Neuronal stem cell (in vitro differentiated cells): ENCODE measurements at regions not wholly inside any gene's neighbourhood (a gene's known extent, or its start where the extent isn't known, plus 50 kb on each side); places are given as distances from the start of the nearest gene placed in this dataset.

Source experiments
- DNase-seq: peaks from one replicate; pipeline ENCODE4 v3.0.0-alpha.2; 2013; ENCODE audit warnings: low spot score
- H2AFZ ChIP-seq: one replicate; pipeline ENCODE4 v1.6.1; 2013; ENCODE audit warnings: mild to moderate bottlenecking, low read length, inconsistent platforms
- H2AK5ac ChIP-seq: 2 replicates; pipeline ENCODE4 v1.6.1; 2013; ENCODE audit warnings: low read depth, mild to moderate bottlenecking, inconsistent platforms, low read length, moderate library complexity, mixed read lengths
- H2BK120ac ChIP-seq: 2 replicates; pipeline ENCODE4 v1.6.1; 2013; ENCODE audit warnings: low read depth, mild to moderate bottlenecking, inconsistent platforms, low read length, moderate library complexity, mixed read lengths
- H2BK12ac ChIP-seq: one replicate; pipeline ENCODE4 v1.6.1; 2013; ENCODE audit warnings: low read length, inconsistent platforms
- H2BK15ac ChIP-seq: 2 replicates; pipeline ENCODE4 v1.6.1; 2013; ENCODE audit warnings: mild to moderate bottlenecking, low read length, inconsistent platforms, mixed read lengths
- H2BK5ac ChIP-seq: one replicate; pipeline ENCODE4 v1.6.1; 2013; ENCODE audit warnings: inconsistent platforms, mild to moderate bottlenecking, low read length, moderate library complexity
- H3K14ac ChIP-seq: one replicate; pipeline ENCODE4 v1.6.1; 2013; ENCODE audit warnings: low read length, inconsistent platforms
- H3K18ac ChIP-seq: 2 replicates; pipeline ENCODE4 v1.6.1; 2013; ENCODE audit warnings: low read length, inconsistent platforms
- H3K23ac ChIP-seq: 2 replicates; pipeline ENCODE4 v1.6.1; 2013; ENCODE audit warnings: low read depth, mild to moderate bottlenecking, mixed read lengths, low read length, inconsistent platforms; ENCODE audit not compliant: poor library complexity
- H3K27ac ChIP-seq: replicated peaks from 3 replicates; pipeline ENCODE4 v1.5.1; 2013; ENCODE audit warnings: low read length, inconsistent platforms
- H3K27me3 ChIP-seq, 3 experiments: 2 replicates each; pipeline ENCODE4 v1.6.1; 2013; ENCODE audit warnings: low read length in 3 of 3, mild to moderate bottlenecking in 2 of 3, inconsistent platforms in 1 of 3, low read depth in 1 of 3, mixed read lengths in 1 of 3, moderate library complexity in 1 of 3; ENCODE audit not compliant: control insufficient read depth in 3 of 3, insufficient read depth in 3 of 3
- H3K36me3 ChIP-seq, 2 donors: replicated peaks in 1 of 2; 2 replicates each; pipeline ENCODE4 v1.6.1; 2013; ENCODE audit warnings: low read length in 2 of 2; ENCODE audit not compliant: control insufficient read depth in 2 of 2, insufficient read depth in 2 of 2
- H3K4ac ChIP-seq: 2 replicates; pipeline ENCODE4 v1.6.1; 2013; ENCODE audit warnings: inconsistent platforms, mild to moderate bottlenecking, low read length, moderate library complexity
- H3K4me1 ChIP-seq, 2 donors: 1 replicate in 1 of 2; 2 replicates in 1 of 2; pipeline ENCODE4 v1.6.1; 2013; ENCODE audit warnings: low read length in 2 of 2, low read depth in 1 of 2; ENCODE audit not compliant: control insufficient read depth in 2 of 2, insufficient read depth in 1 of 2
- H3K4me2 ChIP-seq: one replicate; pipeline ENCODE4 v1.6.1; 2013; ENCODE audit warnings: mild to moderate bottlenecking, low read length, inconsistent platforms; ENCODE audit not compliant: insufficient read depth, poor library complexity, severe bottlenecking
- H3K4me3 ChIP-seq, 2 donors: 2 replicates each; pipeline ENCODE4 v1.5.1; 2013; ENCODE audit warnings: low read length in 2 of 2, mild to moderate bottlenecking in 2 of 2, inconsistent platforms in 1 of 2, moderate library complexity in 1 of 2
- H3K79me1 ChIP-seq: one replicate; pipeline ENCODE4 v1.6.1; 2013; ENCODE audit warnings: low read depth, mild to moderate bottlenecking, inconsistent platforms, low read length, moderate library complexity
- H3K9ac ChIP-seq: one replicate; pipeline ENCODE4 v1.6.1; 2013; ENCODE audit warnings: mild to moderate bottlenecking, low read depth, low read length, inconsistent platforms; ENCODE audit not compliant: poor library complexity
- H3K9me3 ChIP-seq, 2 donors: replicated peaks in 1 of 2; 2 replicates each; pipeline versions ENCODE3 to v1.6.1; 2013; ENCODE audit warnings: low read length in 2 of 2, mild to moderate bottlenecking in 2 of 2, inconsistent platforms in 1 of 2, low read depth in 1 of 2, mixed read lengths in 1 of 2, moderate library complexity in 1 of 2; ENCODE audit not compliant: control insufficient read depth in 2 of 2, insufficient read depth in 1 of 2
- H4K8ac ChIP-seq: one replicate; pipeline ENCODE4 v1.6.1; 2013; ENCODE audit warnings: low read depth, mild to moderate bottlenecking, inconsistent platforms, low read length, moderate library complexity
- H4K91ac ChIP-seq: one replicate; pipeline ENCODE4 v1.6.1; 2013; ENCODE audit warnings: low read length, low read depth, mild to moderate bottlenecking, inconsistent platforms; ENCODE audit not compliant: poor library complexity
- WGBS, 2 donors: extraction: QIAGEN DNeasy Blood & Tissue Kit; methylation state at CpG; one replicate each; pipeline ENCODE4 v1.1.7; 2013; ENCODE audit warnings: missing lambda C conversion rate in 2 of 2, mixed read lengths in 1 of 2; ENCODE audit not compliant: insufficient read length in 2 of 2, insufficient replicate concordance in 1 of 2; ENCODE audit errors: extremely low coverage in 2 of 2; 5-methylcytosine and 5-hydroxymethylcytosine counted together

- no peak overlapping the region for H2BK15ac ChIP-seq
- WGBS, 2 donors, result no CpG with 5 or more reads among the region's 5 CpGs
Observed at GRCh38 chr16:73233329-73233765, 185.4 kb upstream of the ZFHX3 start.

GRCh38 chr16:73232555-73233328, 184.8 kb upstream of the ZFHX3 start:
- no peak overlapping the region for H3K4me2 ChIP-seq
- no peak for DNase-seq
- no peak overlapping the region for H3K4ac ChIP-seq
- no peak overlapping the region for H2AFZ ChIP-seq
- H2BK12ac ChIP-seq, result no peak overlapping the region
- no peaks in the 10 kb centered on the region for H3K79me1 ChIP-seq
- no peak overlapping the region for H2BK15ac ChIP-seq
- WGBS, 2 donors, result 100% methylated on average over 1 of the region's 27 CpGs; no CpG with 5 or more reads in 1 of the 2 donors
- H3K23ac ChIP-seq, result no peak overlapping the region
- H4K8ac ChIP-seq, result no peak overlapping the region
- H3K9ac ChIP-seq, result no peak overlapping the region
- H3K4me1 ChIP-seq, result peaks cover 2 to 8% of the 10 kb centered on the region in 2 donors
- H3K27me3 ChIP-seq, result no peaks in the 10 kb centered on the region
- no peak overlapping the region for H2BK120ac ChIP-seq
- no peak overlapping the region for H3K14ac ChIP-seq
- no peak overlapping the region for H2AK5ac ChIP-seq
- no peak overlapping the region for H3K18ac ChIP-seq
- no peaks in the 10 kb centered on the region for H3K9me3 ChIP-seq
- H2BK5ac ChIP-seq, result no peak overlapping the region
- no peak overlapping the region for H4K91ac ChIP-seq
- no peak overlapping the region for H3K4me3 ChIP-seq
- no peak overlapping the region for H3K27ac ChIP-seq
- no peaks in the 10 kb centered on the region for H3K36me3 ChIP-seq

More at GRCh38 chr16:73233329-73233765, 185.4 kb upstream of the ZFHX3 start:
- no peak overlapping the region for H4K8ac ChIP-seq
- H3K36me3 ChIP-seq, result no peaks in the 10 kb centered on the region
- H2AK5ac ChIP-seq, result no peak overlapping the region
- H3K9ac ChIP-seq, result no peak overlapping the region
- peaks cover 2 to 8% of the 10 kb centered on the region in 2 donors for H3K4me1 ChIP-seq
- H3K4ac ChIP-seq, result no peak overlapping the region
- no peak overlapping the region for H3K23ac ChIP-seq
- no peak overlapping the region for H4K91ac ChIP-seq
- H3K27me3 ChIP-seq, result no peaks in the 10 kb centered on the region
- H3K18ac ChIP-seq, result no peak overlapping the region
- no peaks in the 10 kb centered on the region for H3K9me3 ChIP-seq
- H3K79me1 ChIP-seq, result no peaks in the 10 kb centered on the region
- DNase-seq, result no peak
- H2AFZ ChIP-seq, result peak overlapping the region; percentile 46
- H2BK120ac ChIP-seq, result no peak overlapping the region
- H2BK5ac ChIP-seq, result no peak overlapping the region
- H3K14ac ChIP-seq, result no peak overlapping the region
- no peak overlapping the region for H3K4me2 ChIP-seq
- no peak overlapping the region for H2BK12ac ChIP-seq
- no peak overlapping the region for H3K4me3 ChIP-seq
- no peak overlapping the region for H3K27ac ChIP-seq

- Histone ChIP-seq H2BK12ac (no peak overlapping the region), H3K9ac (no peak overlapping the region), H3K23ac (no peak overlapping the region), H2AFZ (no peak overlapping the region), H3K9me3 (no peaks in the 10 kb centered on the region), H4K91ac (peak overlapping the region; percentile 86), H3K36me3 (no peaks in the 10 kb centered on the region), H2AK5ac (no peak overlapping the region), H3K4ac (no peak overlapping the region), H2BK15ac (no peak overlapping the region), H3K27me3 (no peaks in the 10 kb centered on the region), H3K4me2 (no peak overlapping the region), H2BK5ac (no peak overlapping the region), H3K14ac (no peak overlapping the region), H3K27ac (no peak overlapping the region), H3K4me3 (no peak overlapping the region), H3K4me1 (peaks cover 2 to 8% of the 10 kb centered on the region in 2 donors), H4K8ac (no peak overlapping the region), H2BK120ac (no peak overlapping the region), H3K79me1 (no peaks in the 10 kb centered on the region), H3K18ac (peak overlapping the region; percentile 78)
- no CpG with 5 or more reads among the region's 26 CpGs for WGBS, 2 donors
- no peak for DNase-seq
Observed at GRCh38 chr16:73231944-73232554, 184.1 kb upstream of the ZFHX3 start.

- WGBS, 2 donors, result no CpG with 5 or more reads among the region's 11 CpGs
- H3K27ac ChIP-seq, result no peak overlapping the region
- DNase-seq, result no peak
Observed at GRCh38 chr16:73231379-73231778, 183.5 kb upstream of the ZFHX3 start.

More at GRCh38 chr16:73231379-73231778, 183.5 kb upstream of the ZFHX3 start:
- Histone ChIP-seq H3K4me3 (no peak overlapping the region), H3K14ac (no peak overlapping the region), H3K23ac (no peak overlapping the region), H4K91ac (no peak overlapping the region), H2AFZ (no peak overlapping the region), H3K4me2 (no peak overlapping the region), H3K36me3 (no peaks in the 10 kb centered on the region), H2AK5ac (no peak overlapping the region), H3K4ac (no peak overlapping the region), H3K18ac (no peak overlapping the region), H3K9me3 (no peaks in the 10 kb centered on the region), H2BK120ac (no peak overlapping the region), H3K79me1 (no peaks in the 10 kb centered on the region), H4K8ac (no peak overlapping the region), H2BK5ac (no peak overlapping the region), H3K27me3 (no peaks in the 10 kb centered on the region), H3K9ac (no peak overlapping the region), H2BK15ac (no peak overlapping the region), H2BK12ac (no peak overlapping the region), H3K4me1 (peaks cover 2 to 8% of the 10 kb centered on the region in 2 donors)
